ENCODE measurements at regions not wholly inside any gene's neighbourhood (a gene's known extent, or its start where the extent isn't known, plus 50 kb on each side); places are given as distances from the start of the nearest gene placed in this dataset.

DNA sequence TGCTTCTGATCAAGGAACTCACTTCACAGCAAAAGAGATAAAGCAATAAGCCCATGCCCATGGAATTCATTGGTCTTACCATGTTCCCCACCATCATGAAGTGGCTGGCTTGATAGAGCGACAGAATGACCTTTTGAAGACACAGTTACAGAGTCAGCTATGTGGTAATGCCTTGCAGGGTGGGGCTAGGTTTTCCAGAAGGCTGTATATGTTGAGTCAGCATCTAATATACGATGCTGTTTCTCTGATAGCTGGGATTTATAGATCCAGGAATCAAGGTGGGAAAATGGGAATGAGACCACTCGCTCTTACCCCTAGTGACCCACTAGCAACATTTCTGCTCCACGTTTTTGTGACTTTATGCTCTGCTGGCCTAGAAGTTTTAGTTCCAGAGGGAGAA lies 220.7 kb upstream of the RSPO3 start:
- H3K9me3 Mint-ChIP-seq (ENCODE audit: unreplicated experiment) = peaks cover 10% of the 10 kb centered on the region
- CTCF ChIA-PET = no interaction called here

DNA sequence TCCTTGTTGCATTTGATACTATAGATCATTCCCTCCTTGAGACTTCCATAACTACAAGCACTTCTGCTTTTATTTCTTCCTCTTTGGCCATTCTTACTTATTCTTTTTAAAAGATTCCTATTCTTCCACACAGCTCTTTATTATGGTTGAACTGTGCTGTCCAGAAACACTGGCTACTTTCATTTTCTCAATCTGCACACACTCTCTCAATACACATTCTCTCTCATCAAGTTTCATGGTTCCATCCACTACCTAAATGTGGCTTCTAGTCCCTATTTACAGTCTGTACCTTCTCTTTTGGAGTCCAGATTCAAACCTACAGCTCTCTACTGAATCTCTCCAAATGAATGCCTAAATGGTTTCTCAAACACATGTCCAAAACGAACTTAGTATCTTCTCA lies 214.3 kb upstream of the RSPO3 start:
- no peak for DNase-seq
- Histone ChIP-seq H3K9me3 (0 out of 2 replicates have a peak, but pooled peaks cover 2% of the 10 kb centered on the region), H3K36me3 (ENCODE audit: control insufficient read depth, insufficient read depth, low read length) (no peaks in the 10 kb centered on the region), H3K4me1 (peaks cover 4% of the 10 kb centered on the region; the same call in 1 of the 2 replicates), H3K27me3 (replicated peaks; ENCODE audit: control insufficient read depth, insufficient read depth, low read length) (no peaks in the 10 kb centered on the region), H3K4me3 (ENCODE audit: low read depth, low read length) (no peak overlapping the region)
- H3K27me3 Mint-ChIP-seq (ENCODE audit: insufficient read depth, unreplicated experiment) = no peaks in the 10 kb centered on the region
- CTCF ChIA-PET = no interaction called here
- POLR2A ChIA-PET = no interaction called here
- intact Hi-C loops (cut with micrococcal nuclease; ENCODE audit: unreplicated experiment) = no loop called here
- H3K9me3 Mint-ChIP-seq (ENCODE audit: unreplicated experiment) = no peaks in the 10 kb centered on the region
- TF ChIP-seq, protein P1, sequence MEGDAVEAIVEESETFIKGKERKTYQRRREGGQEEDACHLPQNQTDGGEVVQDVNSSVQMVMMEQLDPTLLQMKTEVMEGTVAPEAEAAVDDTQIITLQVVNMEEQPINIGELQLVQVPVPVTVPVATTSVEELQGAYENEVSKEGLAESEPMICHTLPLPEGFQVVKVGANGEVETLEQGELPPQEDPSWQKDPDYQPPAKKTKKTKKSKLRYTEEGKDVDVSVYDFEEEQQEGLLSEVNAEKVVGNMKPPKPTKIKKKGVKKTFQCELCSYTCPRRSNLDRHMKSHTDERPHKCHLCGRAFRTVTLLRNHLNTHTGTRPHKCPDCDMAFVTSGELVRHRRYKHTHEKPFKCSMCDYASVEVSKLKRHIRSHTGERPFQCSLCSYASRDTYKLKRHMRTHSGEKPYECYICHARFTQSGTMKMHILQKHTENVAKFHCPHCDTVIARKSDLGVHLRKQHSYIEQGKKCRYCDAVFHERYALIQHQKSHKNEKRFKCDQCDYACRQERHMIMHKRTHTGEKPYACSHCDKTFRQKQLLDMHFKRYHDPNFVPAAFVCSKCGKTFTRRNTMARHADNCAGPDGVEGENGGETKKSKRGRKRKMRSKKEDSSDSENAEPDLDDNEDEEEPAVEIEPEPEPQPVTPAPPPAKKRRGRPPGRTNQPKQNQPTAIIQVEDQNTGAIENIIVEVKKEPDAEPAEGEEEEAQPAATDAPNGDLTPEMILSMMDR (IDR thresholded peaks at IDR 0.05; ENCODE audit: insufficient read depth in 1 of 2, low read depth in 1 of 2, low read length in 1 of 2, severe bottlenecking in 1 of 2, unreplicated experiment in 1 of 2) = no peak
- H3K36me3 Mint-ChIP-seq (ENCODE audit: insufficient read depth, unreplicated experiment) = no peaks in the 10 kb centered on the region
- no peaks in the 10 kb centered on the region for H3K4me1 Mint-ChIP-seq (ENCODE audit: low read depth, unreplicated experiment)
- no peak overlapping the region for H3K4me3 Mint-ChIP-seq (ENCODE audit: unreplicated experiment)
- BruUV-seq (replicated peaks) = no TSS peak
- no peak overlapping the region for H3K27ac Mint-ChIP-seq (ENCODE audit: unreplicated experiment)

More for the DNA sequence above, 220.7 kb upstream of the RSPO3 start:
- DNase-seq = no peak
- POLR2A ChIA-PET = no interaction called here
- Histone ChIP-seq H3K4me3 (ENCODE audit: low read depth, low read length) (no peak overlapping the region), H3K9me3 (0 out of 2 replicates have a peak, but pooled peaks cover 2% of the 10 kb centered on the region), H3K27me3 (replicated peaks; ENCODE audit: control insufficient read depth, insufficient read depth, low read length) (no peaks in the 10 kb centered on the region), H3K36me3 (ENCODE audit: control insufficient read depth, insufficient read depth, low read length) (no peaks in the 10 kb centered on the region), H3K4me1 (no peaks in the 10 kb centered on the region)
- BruUV-seq (replicated peaks) = no TSS peak
- Mint-ChIP-seq H3K27me3 (ENCODE audit: insufficient read depth, unreplicated experiment) (no peaks in the 10 kb centered on the region), H3K27ac (ENCODE audit: unreplicated experiment) (no peak overlapping the region), H3K36me3 (ENCODE audit: insufficient read depth, unreplicated experiment) (no peaks in the 10 kb centered on the region), H3K4me3 (ENCODE audit: unreplicated experiment) (no peak overlapping the region), H3K4me1 (ENCODE audit: low read depth, unreplicated experiment) (no peaks in the 10 kb centered on the region)
- intact Hi-C loops (cut with micrococcal nuclease; ENCODE audit: unreplicated experiment) = no loop called here
- TF ChIP-seq, protein P1 (IDR thresholded peaks at IDR 0.05; ENCODE audit: insufficient read depth in 1 of 2, low read depth in 1 of 2, low read length in 1 of 2, severe bottlenecking in 1 of 2, unreplicated experiment in 1 of 2) = no peak

DNA sequence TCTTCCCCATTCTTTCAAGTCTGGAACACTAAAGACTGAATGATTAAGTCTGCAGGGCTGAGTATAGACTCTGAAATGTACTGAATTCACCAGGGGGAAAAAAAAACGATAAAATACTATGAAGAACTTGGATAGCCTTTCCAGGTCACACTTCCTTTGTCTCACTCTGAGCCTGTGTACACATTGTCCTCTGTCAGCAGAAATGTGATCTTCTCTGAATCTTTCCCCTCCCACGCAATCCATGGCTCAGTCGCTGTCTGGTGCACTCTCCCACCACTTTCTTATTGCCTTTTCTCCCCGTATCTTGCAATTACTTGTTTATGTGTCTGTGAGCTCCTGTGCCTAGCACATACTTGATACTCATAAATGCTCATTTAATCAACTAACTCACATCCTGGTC lies 212.6 kb upstream of the RSPO3 start:
- 0 out of 2 replicates have a peak, but pooled peaks cover 2% of the 10 kb centered on the region for H3K9me3 ChIP-seq
- no peaks in the 10 kb centered on the region for H3K36me3 ChIP-seq (ENCODE audit: control insufficient read depth, insufficient read depth, low read length)
- no peak for DNase-seq
- H3K9me3 Mint-ChIP-seq (ENCODE audit: unreplicated experiment) = no peaks in the 10 kb centered on the region
- no peaks in the 10 kb centered on the region for H3K27me3 ChIP-seq (replicated peaks; ENCODE audit: control insufficient read depth, insufficient read depth, low read length)
- H3K4me3 Mint-ChIP-seq (ENCODE audit: unreplicated experiment) = no peak overlapping the region
- TF ChIP-seq, protein P1 (IDR thresholded peaks at IDR 0.05; ENCODE audit: insufficient read depth in 1 of 2, low read depth in 1 of 2, low read length in 1 of 2, severe bottlenecking in 1 of 2, unreplicated experiment in 1 of 2) = no peak
- peaks cover 4% of the 10 kb centered on the region; the same call in 1 of the 2 replicates for H3K4me1 ChIP-seq
- ChIA-PET CTCF (no interaction called here), POLR2A (no interaction called here)
- no peaks in the 10 kb centered on the region for H3K4me1 Mint-ChIP-seq (ENCODE audit: low read depth, unreplicated experiment)
- no TSS peak for BruUV-seq (replicated peaks)
- H3K36me3 Mint-ChIP-seq (ENCODE audit: insufficient read depth, unreplicated experiment) = no peaks in the 10 kb centered on the region
- H3K27me3 Mint-ChIP-seq (ENCODE audit: insufficient read depth, unreplicated experiment) = no peaks in the 10 kb centered on the region
- intact Hi-C loops (cut with micrococcal nuclease; ENCODE audit: unreplicated experiment) = no loop called here
- H3K27ac Mint-ChIP-seq (ENCODE audit: unreplicated experiment) = no peak overlapping the region
- H3K4me3 ChIP-seq (ENCODE audit: low read depth, low read length) = no peak overlapping the region

Measured in Caco-2 (cell line).